Keratinocyte (primary cell): ENCODE measurements at regions not wholly inside any gene's neighbourhood (a gene's known extent, or its start where the extent isn't known, plus 50 kb on each side); places are given as distances from the start of the nearest gene placed in this dataset.

Source experiments
- EZH2 ChIP-seq: IDR thresholded peaks from one replicate; pipeline ENCODE4 v1.6.1; 2012; ENCODE audit warnings: inconsistent platforms, mild to moderate bottlenecking, low read length, moderate library complexity
- TF ChIP-seq, protein P1 (sequence below), 3 experiments: IDR thresholded peaks in 1 of 3; conservative IDR thresholded peaks in 1 of 3; optimal IDR thresholded peaks in 1 of 3; 2 replicates in 2 of 3; 3 replicates in 1 of 3; pipeline versions ENCODE3 to v1.5.1; 2011; ENCODE audit warnings: low read length in 3 of 3, mild to moderate bottlenecking in 3 of 3, moderate library complexity in 2 of 3, control low read depth in 1 of 3, inconsistent platforms in 1 of 3; ENCODE audit not compliant: insufficient read depth in 2 of 3; ENCODE audit errors: extremely low read depth in 1 of 3

- TF ChIP-seq, protein P1, sequence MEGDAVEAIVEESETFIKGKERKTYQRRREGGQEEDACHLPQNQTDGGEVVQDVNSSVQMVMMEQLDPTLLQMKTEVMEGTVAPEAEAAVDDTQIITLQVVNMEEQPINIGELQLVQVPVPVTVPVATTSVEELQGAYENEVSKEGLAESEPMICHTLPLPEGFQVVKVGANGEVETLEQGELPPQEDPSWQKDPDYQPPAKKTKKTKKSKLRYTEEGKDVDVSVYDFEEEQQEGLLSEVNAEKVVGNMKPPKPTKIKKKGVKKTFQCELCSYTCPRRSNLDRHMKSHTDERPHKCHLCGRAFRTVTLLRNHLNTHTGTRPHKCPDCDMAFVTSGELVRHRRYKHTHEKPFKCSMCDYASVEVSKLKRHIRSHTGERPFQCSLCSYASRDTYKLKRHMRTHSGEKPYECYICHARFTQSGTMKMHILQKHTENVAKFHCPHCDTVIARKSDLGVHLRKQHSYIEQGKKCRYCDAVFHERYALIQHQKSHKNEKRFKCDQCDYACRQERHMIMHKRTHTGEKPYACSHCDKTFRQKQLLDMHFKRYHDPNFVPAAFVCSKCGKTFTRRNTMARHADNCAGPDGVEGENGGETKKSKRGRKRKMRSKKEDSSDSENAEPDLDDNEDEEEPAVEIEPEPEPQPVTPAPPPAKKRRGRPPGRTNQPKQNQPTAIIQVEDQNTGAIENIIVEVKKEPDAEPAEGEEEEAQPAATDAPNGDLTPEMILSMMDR (optimal IDR thresholded peaks at IDR 0.05 in 1 of 3, IDR thresholded peaks at IDR 0.05 in 1 of 3, conservative IDR thresholded peaks at IDR 0.05 in 1 of 3; ENCODE audit: extremely low read depth in 1 of 3, insufficient read depth in 2 of 3, low read length in 3 of 3), result no peak
- no peak for TF ChIP-seq EZH2
These were observed 996.5 kb downstream of the TUSC7 start for GRCh38 chr3:117706037-117706436.
